PC-9 (cell line): ENCODE measurements at regions not wholly inside any gene's neighbourhood (a gene's known extent, or its start where the extent isn't known, plus 50 kb on each side); places are given as distances from the start of the nearest gene placed in this dataset.

Experiments
- BruUV-seq: library from RNA; stranded (reverse); fragments of 400-500 nt; replicated peaks from 2 replicates; lab custom pipeline; 2021; lab: Mats Ljungman, UMichigan
- CTCF ChIA-PET: fragments of 300-600 bp; sonication (Branson Sonifier 250); formaldehyde crosslinking; loops from one replicate; lab custom pipeline; 2022; ENCODE audit warnings: antibody characterized with exemption; lab: Charles Lee
- POLR2A ChIA-PET: fragments of 300-600 bp; sonication (Branson Sonifier 250); formaldehyde crosslinking; loops from one replicate; lab custom pipeline; 2022; ENCODE audit warnings: antibody characterized with exemption; ENCODE audit not compliant: unreplicated experiment; lab: Charles Lee
- DNase-seq, 2 experiments: peaks; one replicate each; pipeline versions ENCODE4 v3.0.0 to v3.0.0-alpha.2; 2015 to 2022; ENCODE audit warnings: mixed read lengths in 1 of 2
- H2AFZ ChIP-seq: fragments of 200-600 bp; sonication (generic); 2 replicates; pipeline ENCODE4 v1.8.1; 2017; ENCODE audit warnings: antibody characterized with exemption
- H3F3A ChIP-seq: fragments of 200-600 bp; sonication (generic); 2 replicates; pipeline ENCODE4 v1.8.1; 2017; ENCODE audit warnings: antibody characterized with exemption, mild to moderate bottlenecking, low read depth; ENCODE audit not compliant: insufficient read depth
- H3K27ac ChIP-seq: fragments of 200-600 bp; sonication (generic); 2 replicates; pipeline ENCODE4 v1.6.1; 2016; ENCODE audit warnings: mixed run types
- H3K27me3 ChIP-seq: fragments of 200-600 bp; sonication (generic); 2 replicates; pipeline ENCODE4 v1.6.1; 2016; ENCODE audit warnings: low read depth, mixed run types; ENCODE audit not compliant: insufficient read depth
- H3K36me3 ChIP-seq: fragments of 200-600 bp; sonication (generic); 2 replicates; pipeline ENCODE4 v1.6.1; 2016; ENCODE audit warnings: low read depth, mixed run types
- H3K4me1 ChIP-seq: fragments of 200-600 bp; sonication (generic); replicated peaks from 2 replicates; pipeline ENCODE4 v1.6.1; 2016; ENCODE audit warnings: mixed run types; ENCODE audit not compliant: insufficient read depth
- H3K4me2 ChIP-seq: fragments of 200-600 bp; sonication (generic); 2 replicates; pipeline ENCODE4 v1.6.1; 2017; ENCODE audit warnings: mixed run types
- H3K4me3 ChIP-seq: fragments of 200-600 bp; sonication (generic); 2 replicates; pipeline ENCODE4 v1.6.1; 2016; ENCODE audit warnings: mixed run types
- H3K79me2 ChIP-seq: fragments of 200-600 bp; sonication (generic); 2 replicates; pipeline ENCODE4 v1.6.1; 2017; ENCODE audit warnings: low read depth, mixed run types
- H3K9me2 ChIP-seq: fragments of 200-600 bp; sonication (generic); 2 replicates; pipeline ENCODE4 v1.8.1; 2017; ENCODE audit warnings: mild to moderate bottlenecking; ENCODE audit not compliant: insufficient read depth
- H3K9me3 ChIP-seq: fragments of 200-600 bp; sonication (generic); 2 replicates; pipeline ENCODE4 v1.8.1; 2016; ENCODE audit warnings: low read depth; ENCODE audit not compliant: insufficient read depth
- H4K20me1 ChIP-seq: fragments of 200-600 bp; sonication (generic); 2 replicates; pipeline ENCODE4 v1.8.1; 2017; ENCODE audit not compliant: insufficient read depth
- CTCF ChIP-seq: fragments of 200-600 bp; sonication (generic); conservative IDR thresholded peaks from 2 replicates; pipeline ENCODE4 v1.6.1; 2017; ENCODE audit warnings: mixed run types, antibody characterized with exemption, mild to moderate bottlenecking, moderate library complexity
- EZH2 ChIP-seq: fragments of 200-600 bp; sonication (generic); IDR thresholded peaks from 2 replicates; pipeline ENCODE4 v1.8.0; 2017; ENCODE audit warnings: antibody characterized with exemption, low read depth
- intact Hi-C: fragments of 100-400 bp; cut with micrococcal nuclease; formaldehyde crosslinking; loops from one replicate; pipeline ENCODE4 v1.10.0; 2022; ENCODE audit not compliant: unreplicated experiment

GRCh38 chr1:163467289-163467688 lies 145.5 kb downstream of the NUF2 start:
- Histone ChIP-seq H3K4me1 (no peaks in the 10 kb centered on the region), H3K79me2 (no peaks in the 10 kb centered on the region), H3K9me3 (no peaks in the 10 kb centered on the region), H3K4me3 (no peak overlapping the region), H3F3A (no peaks in the 10 kb centered on the region), H3K4me2 (no peak overlapping the region), H2AFZ (no peak overlapping the region), H3K27ac (no peak overlapping the region), H3K27me3 (peaks cover under 1% of the 10 kb centered on the region; the same call in 1 of the 2 replicates), H4K20me1 (no peaks in the 10 kb centered on the region), H3K36me3 (no peaks in the 10 kb centered on the region), H3K9me2 (no peaks in the 10 kb centered on the region)
- CTCF ChIA-PET: no interaction called here
- intact Hi-C loops: no loop called here
- BruUV-seq: no TSS peak
- POLR2A ChIA-PET: no interaction called here
- no peak for TF ChIP-seq CTCF
- TF ChIP-seq EZH2: no peak
- no peak for DNase-seq

DNA sequence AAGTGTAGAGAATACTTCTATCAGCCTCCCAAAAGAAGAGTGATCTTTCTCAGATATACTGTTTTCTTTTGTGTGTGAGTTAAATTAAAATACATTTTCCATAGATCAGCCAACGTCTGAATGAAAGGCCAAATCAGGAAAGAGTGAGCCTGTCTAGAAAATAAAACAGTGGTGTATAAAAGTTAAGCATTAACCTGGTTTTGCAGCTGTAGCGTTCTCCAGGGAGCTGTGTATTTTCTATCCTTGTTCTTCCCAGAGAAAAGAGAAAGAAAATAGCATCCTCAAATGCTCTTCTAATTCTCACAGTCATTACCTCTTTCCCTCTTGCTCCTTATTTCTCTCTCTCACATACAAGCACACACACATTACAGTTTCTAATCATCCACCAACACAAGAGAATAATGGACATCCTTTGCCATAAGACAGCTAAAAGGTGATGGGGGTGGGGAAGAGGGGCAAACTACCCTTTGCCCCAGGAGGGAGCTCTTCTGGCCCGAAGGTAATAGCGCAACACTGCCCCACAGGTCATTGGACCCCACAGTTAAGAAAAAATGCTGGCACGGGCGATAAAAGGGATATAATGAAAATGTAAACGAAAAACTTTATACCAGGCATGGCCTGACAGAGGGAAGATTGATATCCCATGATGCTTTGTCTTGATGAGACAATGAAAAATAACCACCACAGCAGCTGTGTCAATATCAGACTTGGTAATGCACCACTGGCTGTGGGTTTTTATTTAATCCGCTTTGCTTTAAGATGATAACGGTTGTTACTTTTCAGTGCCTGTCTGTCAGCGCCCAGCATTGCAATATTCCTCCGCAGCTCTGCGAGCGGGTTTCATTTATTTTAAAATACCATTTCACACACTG lies 150.3 kb downstream of the NUF2 start:
- ChIA-PET CTCF (no interaction called here), POLR2A (no interaction called here)
- no peaks in the 10 kb centered on the region for H3K79me2 ChIP-seq
- no peaks in the 10 kb centered on the region for H3K36me3 ChIP-seq
- peaks cover 12% of the 10 kb centered on the region; the same call in 1 of the 2 replicates for H3K27me3 ChIP-seq
- intact Hi-C loops: no loop called here
- H3K9me2 ChIP-seq: no peaks in the 10 kb centered on the region
- no peak for TF ChIP-seq EZH2
- no peak for TF ChIP-seq CTCF
- no peak overlapping the region for H3K4me3 ChIP-seq
- no peak for DNase-seq
- H3F3A ChIP-seq: no peaks in the 10 kb centered on the region
- no TSS peak for BruUV-seq
- no peak overlapping the region for H3K27ac ChIP-seq
- no peaks in the 10 kb centered on the region for H4K20me1 ChIP-seq
- no peak overlapping the region; the same call in 1 of the 2 replicates for H2AFZ ChIP-seq
- no peaks in the 10 kb centered on the region for H3K4me1 ChIP-seq
- H3K4me2 ChIP-seq: no peak overlapping the region
- H3K9me3 ChIP-seq: no peaks in the 10 kb centered on the region

DNA sequence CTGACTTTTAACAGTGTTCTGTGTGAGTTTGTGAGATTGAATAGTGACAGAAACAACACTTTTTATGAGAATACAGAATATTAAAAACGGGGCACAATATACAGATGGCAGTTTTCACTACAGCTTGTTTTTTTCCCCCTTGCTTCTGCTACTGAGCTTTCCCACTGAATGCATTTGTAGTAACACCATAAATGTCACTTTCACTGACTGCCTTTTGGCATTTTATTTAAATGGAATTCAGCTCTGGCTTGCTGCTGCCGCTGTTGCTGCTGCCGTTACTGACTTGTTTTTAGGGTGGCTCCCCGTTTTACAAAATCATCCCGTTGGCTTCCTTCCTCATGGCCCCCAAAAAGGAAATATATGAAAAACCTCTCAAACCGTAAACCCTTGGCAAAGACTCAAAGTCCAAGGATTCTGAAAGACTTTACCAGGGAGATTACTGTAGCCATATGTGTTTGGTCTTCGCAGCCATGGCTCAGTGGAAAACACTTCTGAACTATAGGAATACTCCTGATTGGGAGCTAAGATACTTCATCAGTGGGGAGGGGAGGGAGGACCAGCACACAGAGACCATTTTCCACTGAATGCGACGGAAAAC lies 151.0 kb downstream of the NUF2 start:
- POLR2A ChIA-PET: no interaction called here

More for the DNA sequence above, 151.0 kb downstream of the NUF2 start:
- intact Hi-C loops: no loop called here
- no peaks in the 10 kb centered on the region for H3K36me3 ChIP-seq
- DNase-seq: no peak
- no TSS peak for BruUV-seq
- H3F3A ChIP-seq: no peaks in the 10 kb centered on the region
- H3K4me3 ChIP-seq: no peak overlapping the region
- no peak overlapping the region; the same call in 1 of the 2 replicates for H2AFZ ChIP-seq
- H3K9me2 ChIP-seq: no peaks in the 10 kb centered on the region
- H3K4me1 ChIP-seq: no peaks in the 10 kb centered on the region
- H3K27me3 ChIP-seq: peaks cover 12% of the 10 kb centered on the region; the same call in 1 of the 2 replicates
- no peak overlapping the region for H3K4me2 ChIP-seq
- no peaks in the 10 kb centered on the region for H3K79me2 ChIP-seq
- H3K27ac ChIP-seq: no peak overlapping the region
- H3K9me3 ChIP-seq: no peaks in the 10 kb centered on the region
- TF ChIP-seq CTCF (no peak), EZH2 (no peak)
- CTCF ChIA-PET: no interaction called here
- H4K20me1 ChIP-seq: no peaks in the 10 kb centered on the region
